ENCODE measurements at regions not wholly inside any gene's neighbourhood (a gene's known extent, or its start where the extent isn't known, plus 50 kb on each side); places are given as distances from the start of the nearest gene placed in this dataset.
"Not testable (repeated sequence)": the region's sequence is repeated elsewhere in the genome, so short reads cannot be mapped to it uniquely, and the experiment has no call there.

DNA sequence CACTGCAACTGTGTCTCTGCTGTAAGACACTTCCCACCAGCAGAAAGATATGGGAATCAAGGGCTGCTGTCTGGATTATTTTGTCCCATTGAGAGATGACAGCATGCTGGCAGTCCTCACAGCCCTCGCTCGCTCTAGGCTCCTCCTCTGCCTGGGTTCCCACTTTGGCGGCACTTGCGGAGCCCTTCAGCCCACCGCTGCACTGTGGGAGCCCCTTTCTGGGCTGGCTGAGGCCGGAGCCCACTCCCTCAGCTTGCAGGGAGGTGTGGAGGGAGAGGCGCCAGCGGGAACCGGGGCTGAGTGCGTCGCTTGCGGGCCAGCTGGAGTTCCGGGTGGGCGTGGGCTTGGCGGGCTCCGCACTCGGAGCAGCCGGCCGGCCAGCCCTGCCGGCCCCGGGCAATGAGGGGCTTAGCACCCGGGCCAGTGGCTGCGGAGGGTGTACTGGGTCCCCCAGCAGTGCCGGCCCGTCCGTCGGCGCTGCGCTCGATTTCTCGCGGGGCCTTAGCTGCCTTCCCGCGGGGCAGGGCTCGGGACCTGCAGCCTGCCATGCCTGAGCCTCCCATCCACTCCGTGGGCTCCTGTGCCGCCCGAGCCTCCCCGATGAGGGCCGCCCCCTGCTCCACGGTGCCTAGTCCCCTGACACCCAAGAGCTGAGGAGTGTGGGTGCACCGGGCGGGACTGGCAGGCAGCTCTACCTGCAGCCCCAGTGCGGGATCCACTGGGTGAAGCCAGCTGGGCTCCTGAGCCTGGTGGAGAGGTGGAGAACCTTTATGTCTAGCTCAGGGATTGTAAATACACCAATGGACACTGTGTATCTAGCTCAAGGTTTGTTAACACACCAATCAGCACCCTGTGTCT lies 233.4 kb downstream of the VGLL3 start:
- not testable (repeated sequence) for TF ChIP-seq JUN (CRISPR knock-in tag; IDR thresholded peaks at IDR 0.05); ELF4 (CRISPR knock-in tag; IDR thresholded peaks at IDR 0.05; ENCODE audit: low read depth); TEAD4 (CRISPR knock-in tag; IDR thresholded peaks at IDR 0.05); ZBTB21 (CRISPR knock-in tag; IDR thresholded peaks at IDR 0.05; ENCODE audit: borderline replicate concordance); CTCF (IDR thresholded peaks at IDR 0.05); ETV6 (CRISPR knock-in tag; IDR thresholded peaks at IDR 0.05); ZNF138 (CRISPR knock-in tag; conservative IDR thresholded peaks at IDR 0.05)

All from WTC11 (cell line).